ENCODE measurements at regions not wholly inside any gene's neighbourhood (a gene's known extent, or its start where the extent isn't known, plus 50 kb on each side); places are given as distances from the start of the nearest gene placed in this dataset.

DNA sequence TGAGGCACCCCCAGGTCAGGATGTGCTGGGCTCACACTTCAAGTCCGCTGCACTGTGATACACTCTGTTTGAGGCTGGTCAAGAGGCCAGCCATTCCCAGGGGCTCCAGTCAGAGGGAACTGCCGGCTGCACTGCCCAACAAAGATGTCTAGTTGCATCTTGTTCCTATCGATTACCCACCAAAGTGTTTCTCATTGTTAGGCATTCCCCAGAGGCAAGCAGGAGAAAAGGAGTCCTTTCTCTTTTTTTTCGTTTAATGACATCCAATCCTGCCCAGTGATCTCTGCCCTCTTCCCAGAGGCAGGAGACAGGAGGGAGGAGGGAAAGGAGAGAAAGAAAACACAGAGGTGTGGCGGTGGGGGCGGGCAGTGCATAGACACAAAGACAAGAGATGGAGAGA is 150.4 kb downstream of the OMA1 start:
- TF ChIP-seq, protein P1, sequence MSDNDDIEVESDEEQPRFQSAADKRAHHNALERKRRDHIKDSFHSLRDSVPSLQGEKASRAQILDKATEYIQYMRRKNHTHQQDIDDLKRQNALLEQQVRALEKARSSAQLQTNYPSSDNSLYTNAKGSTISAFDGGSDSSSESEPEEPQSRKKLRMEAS (IDR thresholded peaks at IDR 0.05) = no peak
- TF ChIP-seq NFIC (IDR thresholded peaks at IDR 0.05) (no peak), YY1 (IDR thresholded peaks at IDR 0.05; ENCODE audit: low read depth) (no peak), REST (IDR thresholded peaks at IDR 0.05; ENCODE audit: low read depth) (no peak), EP300 (IDR thresholded peaks at IDR 0.05; ENCODE audit: borderline replicate concordance) (no peak), FOXM1 (IDR thresholded peaks at IDR 0.05; ENCODE audit: borderline replicate concordance, low read depth) (no peak), TEAD4 (IDR thresholded peaks at IDR 0.05) (no peak), TAF1 (IDR thresholded peaks at IDR 0.05; ENCODE audit: low read depth) (no peak), TCF12 (IDR thresholded peaks at IDR 0.05; ENCODE audit: low read depth) (no peak), ZBTB7A (IDR thresholded peaks at IDR 0.05; ENCODE audit: low read depth) (no peak), EGR1 (IDR thresholded peaks at IDR 0.05) (no peak), RAD21 (IDR thresholded peaks at IDR 0.05; ENCODE audit: low read depth) (no peak), CREB1 (IDR thresholded peaks at IDR 0.05; ENCODE audit: low read depth) (no peak), CEBPB (IDR thresholded peaks at IDR 0.05) (no peak)
- TF ChIP-seq, protein P2, sequence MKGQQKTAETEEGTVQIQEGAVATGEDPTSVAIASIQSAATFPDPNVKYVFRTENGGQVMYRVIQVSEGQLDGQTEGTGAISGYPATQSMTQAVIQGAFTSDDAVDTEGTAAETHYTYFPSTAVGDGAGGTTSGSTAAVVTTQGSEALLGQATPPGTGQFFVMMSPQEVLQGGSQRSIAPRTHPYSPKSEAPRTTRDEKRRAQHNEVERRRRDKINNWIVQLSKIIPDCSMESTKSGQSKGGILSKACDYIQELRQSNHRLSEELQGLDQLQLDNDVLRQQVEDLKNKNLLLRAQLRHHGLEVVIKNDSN (IDR thresholded peaks at IDR 0.05) = no peak

DNA sequence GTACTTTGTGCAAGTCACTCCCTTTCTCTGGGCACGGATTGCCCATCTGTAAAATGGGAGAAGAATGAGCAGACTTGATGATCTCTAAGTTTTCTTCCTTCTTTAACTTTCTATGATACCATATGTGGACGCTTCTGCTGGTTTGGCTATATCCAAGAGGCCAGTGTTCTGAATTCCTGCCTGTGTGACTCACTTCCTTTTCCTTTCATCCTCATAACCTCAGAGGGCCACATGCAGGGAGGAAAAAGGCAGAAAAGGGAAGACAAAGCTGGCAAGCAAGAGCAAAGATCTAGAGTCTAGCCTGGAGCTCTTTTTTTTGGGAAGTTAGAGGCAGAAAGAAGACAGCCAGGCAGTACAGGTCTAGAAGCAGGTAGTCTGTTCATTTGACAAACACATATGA is 151.2 kb downstream of the OMA1 start:
- TF ChIP-seq REST (IDR thresholded peaks at IDR 0.05; ENCODE audit: low read depth) (no peak), EGR1 (IDR thresholded peaks at IDR 0.05) (no peak), CEBPB (IDR thresholded peaks at IDR 0.05) (no peak), TEAD4 (IDR thresholded peaks at IDR 0.05) (peak; percentile 75), ZBTB7A (IDR thresholded peaks at IDR 0.05; ENCODE audit: low read depth) (no peak), NFIC (IDR thresholded peaks at IDR 0.05) (0 out of 2 replicates have a peak, but pooled peaks have one; percentile 19), FOXM1 (IDR thresholded peaks at IDR 0.05; ENCODE audit: borderline replicate concordance, low read depth) (no peak), EP300 (IDR thresholded peaks at IDR 0.05; ENCODE audit: borderline replicate concordance) (no peak), TCF12 (IDR thresholded peaks at IDR 0.05; ENCODE audit: low read depth) (no peak)
- TF ChIP-seq, protein P2 (IDR thresholded peaks at IDR 0.05) = no peak

DNA sequence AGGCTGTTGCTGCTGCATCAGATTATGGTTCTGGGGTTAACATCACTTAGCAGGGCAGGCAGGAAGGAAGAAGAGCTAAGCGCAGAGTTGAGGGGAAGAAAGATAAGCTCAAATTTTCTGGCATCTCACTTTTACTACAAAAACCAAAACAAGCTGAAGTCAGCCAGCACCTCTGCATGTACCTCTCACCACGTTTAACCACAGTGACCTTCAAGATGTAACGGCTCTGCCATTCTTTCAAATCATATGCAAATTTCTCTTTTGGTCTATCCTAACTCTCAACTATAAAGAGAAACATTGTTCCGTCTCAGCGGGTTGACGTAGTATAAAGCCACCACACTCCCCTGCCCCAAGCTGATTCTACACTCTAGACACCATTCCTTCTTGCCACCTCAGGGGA is 154.4 kb downstream of the OMA1 start:
- no peak for TF ChIP-seq TEAD4 (IDR thresholded peaks at IDR 0.05)
- TF ChIP-seq CREB1 (IDR thresholded peaks at IDR 0.05; ENCODE audit: low read depth) = no peak
- TF ChIP-seq, protein P2 (IDR thresholded peaks at IDR 0.05) = no peak
- TF ChIP-seq FOXM1 (IDR thresholded peaks at IDR 0.05; ENCODE audit: borderline replicate concordance, low read depth) = no peak
- TF ChIP-seq RAD21 (IDR thresholded peaks at IDR 0.05; ENCODE audit: low read depth) = no peak

GRCh38 chr1:58391514-58391913 is 155.0 kb downstream of the OMA1 start:
- TF ChIP-seq TAF1 (IDR thresholded peaks at IDR 0.05; ENCODE audit: low read depth) = no peak
- TF ChIP-seq YY1 (IDR thresholded peaks at IDR 0.05; ENCODE audit: low read depth) = no peak
- TF ChIP-seq EP300 (IDR thresholded peaks at IDR 0.05; ENCODE audit: borderline replicate concordance) = no peak
- no peak for TF ChIP-seq REST (IDR thresholded peaks at IDR 0.05; ENCODE audit: low read depth)
- no peak for TF ChIP-seq FOXM1 (IDR thresholded peaks at IDR 0.05; ENCODE audit: borderline replicate concordance, low read depth)
- no peak for TF ChIP-seq TEAD4 (IDR thresholded peaks at IDR 0.05)
- TF ChIP-seq CREB1 (IDR thresholded peaks at IDR 0.05; ENCODE audit: low read depth) = no peak

GRCh38 chr1:58391056-58391455 is 155.5 kb downstream of the OMA1 start:
- TF ChIP-seq, protein P2 (IDR thresholded peaks at IDR 0.05) = no peak
- TF ChIP-seq TEAD4 (IDR thresholded peaks at IDR 0.05) = no peak

Data from Ishikawa (cell line).